Upper lobe of left lung (tissue), 4 donors: ENCODE measurements at regions not wholly inside any gene's neighbourhood (a gene's known extent, or its start where the extent isn't known, plus 50 kb on each side); places are given as distances from the start of the nearest gene placed in this dataset.

Source experiments
- EP300 ChIP-seq, 4 donors: sonication (generic); formaldehyde crosslinking; IDR thresholded peaks; one replicate each; pipeline ENCODE4 v1.5.1; 2017; ENCODE audit warnings: antibody characterized with exemption in 4 of 4, control low read depth in 2 of 4
- POLR2AphosphoS5 ChIP-seq, 2 donors: sonication (generic); formaldehyde crosslinking; IDR thresholded peaks; one replicate each; pipeline ENCODE4 v1.5.1; 2017; ENCODE audit warnings: antibody characterized with exemption in 2 of 2
- TF ChIP-seq, protein P1 (sequence below), 6 experiments: fragments of 450-650 bp in 4 of 6; fragments of 200-600 bp in 2 of 6; sonication (generic) in 2 of 6; IDR thresholded peaks; one replicate each; pipeline ENCODE4 v1.5.1; 2016 to 2019; ENCODE audit warnings: antibody characterized with exemption in 6 of 6

GRCh38 chr2:198236338-198236737 lies 431.9 kb downstream of the PLCL1 start:
- TF ChIP-seq EP300 (IDR thresholded peaks at IDR 0.05) (no peak), POLR2AphosphoS5 (IDR thresholded peaks at IDR 0.05) (no peak)
- TF ChIP-seq, protein P1, sequence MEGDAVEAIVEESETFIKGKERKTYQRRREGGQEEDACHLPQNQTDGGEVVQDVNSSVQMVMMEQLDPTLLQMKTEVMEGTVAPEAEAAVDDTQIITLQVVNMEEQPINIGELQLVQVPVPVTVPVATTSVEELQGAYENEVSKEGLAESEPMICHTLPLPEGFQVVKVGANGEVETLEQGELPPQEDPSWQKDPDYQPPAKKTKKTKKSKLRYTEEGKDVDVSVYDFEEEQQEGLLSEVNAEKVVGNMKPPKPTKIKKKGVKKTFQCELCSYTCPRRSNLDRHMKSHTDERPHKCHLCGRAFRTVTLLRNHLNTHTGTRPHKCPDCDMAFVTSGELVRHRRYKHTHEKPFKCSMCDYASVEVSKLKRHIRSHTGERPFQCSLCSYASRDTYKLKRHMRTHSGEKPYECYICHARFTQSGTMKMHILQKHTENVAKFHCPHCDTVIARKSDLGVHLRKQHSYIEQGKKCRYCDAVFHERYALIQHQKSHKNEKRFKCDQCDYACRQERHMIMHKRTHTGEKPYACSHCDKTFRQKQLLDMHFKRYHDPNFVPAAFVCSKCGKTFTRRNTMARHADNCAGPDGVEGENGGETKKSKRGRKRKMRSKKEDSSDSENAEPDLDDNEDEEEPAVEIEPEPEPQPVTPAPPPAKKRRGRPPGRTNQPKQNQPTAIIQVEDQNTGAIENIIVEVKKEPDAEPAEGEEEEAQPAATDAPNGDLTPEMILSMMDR (IDR thresholded peaks at IDR 0.05): no peak
